Endothelial cell of umbilical vein (primary cell): ENCODE measurements at regions not wholly inside any gene's neighbourhood (a gene's known extent, or its start where the extent isn't known, plus 50 kb on each side); places are given as distances from the start of the nearest gene placed in this dataset.

Source experiments
- BruUV-seq: library from RNA; stranded (reverse); fragments of 400-500 nt; replicated peaks from 2 replicates; lab custom pipeline; 2021; lab: Mats Ljungman, UMichigan
- CTCF ChIA-PET: fragments of 300-600, 350-600 bp; sonication (Branson Sonifier 250); formaldehyde crosslinking; loops from one replicate; lab custom pipeline; 2021; ENCODE audit warnings: antibody characterized with exemption, inconsistent platforms; lab: Charles Lee
- POLR2A ChIA-PET: fragments of 300-600, 350-600 bp; sonication (Branson Sonifier 250); formaldehyde crosslinking; loops from one replicate; lab custom pipeline; 2021; ENCODE audit warnings: antibody characterized with exemption, inconsistent platforms; lab: Charles Lee
- DNase-seq: peaks from one replicate; pipeline ENCODE4 v3.0.0-alpha.2; 2011; ENCODE audit warnings: low read depth, low spot score
- FAIRE-seq: peaks from 2 replicates; lab custom pipeline; 2011; peaks lifted over from hg19 to GRCh38; lab: Jason Lieb, UNC
- H2AFZ ChIP-seq: 2 replicates; pipeline ENCODE4 v1.6.0; 2012; ENCODE audit warnings: low read depth, low read length, control low read depth, inconsistent platforms
- H3K27ac ChIP-seq: 2 replicates; pipeline ENCODE4 v1.5.1; 2011; ENCODE audit warnings: low read depth, mild to moderate bottlenecking, control low read depth, low read length, moderate library complexity; ENCODE audit not compliant: insufficient read depth
- H3K27me3 ChIP-seq, 2 experiments: 2 replicates each; pipeline versions ENCODE4 v1.6.0 to v1.6.1; 2011; ENCODE audit warnings: low read length in 2 of 2, mixed read lengths in 1 of 2; ENCODE audit not compliant: control insufficient read depth in 2 of 2, insufficient read depth in 2 of 2
- H3K36me3 ChIP-seq, 2 experiments: 2 replicates in 1 of 2; 3 replicates in 1 of 2; pipeline ENCODE4 v1.5.1; 2011; ENCODE audit warnings: low read length in 2 of 2, mild to moderate bottlenecking in 1 of 2, moderate library complexity in 1 of 2; ENCODE audit not compliant: control insufficient read depth in 2 of 2, insufficient read depth in 2 of 2; ENCODE audit errors: extremely low read depth in 1 of 2
- H3K4me1 ChIP-seq: 3 replicates; pipeline ENCODE4 v1.5.1; 2011; ENCODE audit warnings: mild to moderate bottlenecking, low read length; ENCODE audit not compliant: control insufficient read depth, insufficient read depth; ENCODE audit errors: extremely low read depth
- H3K4me2 ChIP-seq: 2 replicates; pipeline ENCODE4 v1.6.1; 2011; ENCODE audit warnings: low read length, control low read depth, mixed read lengths; ENCODE audit not compliant: insufficient read depth
- H3K4me3 ChIP-seq, 3 experiments: fragments of 200-600 bp in 1 of 3; sonication (generic), shearing (Covaris generic) in 1 of 3; replicated peaks in 1 of 3; 2 replicates each; pipeline ENCODE4 v1.5.1; 2011 to 2016; ENCODE audit warnings: control low read depth in 3 of 3, low read length in 3 of 3, mild to moderate bottlenecking in 2 of 3, inconsistent platforms in 1 of 3, low read depth in 1 of 3, moderate library complexity in 1 of 3; ENCODE audit not compliant: insufficient read depth in 1 of 3
- H3K79me2 ChIP-seq: 2 replicates; pipeline ENCODE4 v1.6.0; 2012; ENCODE audit warnings: low read length, inconsistent platforms; ENCODE audit not compliant: control insufficient read depth, insufficient read depth
- H3K9ac ChIP-seq: replicated peaks from 2 replicates; pipeline ENCODE3; 2011; ENCODE audit warnings: low read length, control low read depth; ENCODE audit not compliant: insufficient read depth; ENCODE audit errors: extremely low read depth
- H3K9me1 ChIP-seq: replicated peaks from 3 replicates; pipeline ENCODE4 v1.6.0; 2011; ENCODE audit warnings: mild to moderate bottlenecking, low read length; ENCODE audit not compliant: control insufficient read depth, insufficient read depth; ENCODE audit errors: extremely low read depth
- H3K9me3 ChIP-seq: replicated peaks from 2 replicates; pipeline ENCODE4 v1.5.1; 2012; ENCODE audit warnings: low read length, inconsistent platforms; ENCODE audit not compliant: control insufficient read depth, insufficient read depth
- H4K20me1 ChIP-seq: replicated peaks from 2 replicates; pipeline ENCODE3; 2011; ENCODE audit warnings: mild to moderate bottlenecking, low read length; ENCODE audit not compliant: control insufficient read depth, insufficient read depth; ENCODE audit errors: extremely low read depth
- EZH2 ChIP-seq: IDR thresholded peaks from 2 replicates; pipeline ENCODE4 v1.6.1; 2012; ENCODE audit warnings: borderline replicate concordance, low read depth, mild to moderate bottlenecking, moderate library complexity, low read length, inconsistent platforms; ENCODE audit not compliant: severe bottlenecking
- FOS ChIP-seq: IDR thresholded peaks from 2 replicates; pipeline ENCODE4 v1.6.1; 2011; ENCODE audit warnings: mild to moderate bottlenecking, low read length, moderate library complexity, borderline replicate concordance; ENCODE audit not compliant: insufficient read depth
- GATA2 ChIP-seq: IDR thresholded peaks from 2 replicates; pipeline ENCODE4 v1.7.0; 2011; ENCODE audit warnings: low read depth, mild to moderate bottlenecking, moderate library complexity, mixed read lengths, low read length; ENCODE audit not compliant: insufficient read length, insufficient read depth
- JUN ChIP-seq: IDR thresholded peaks from 2 replicates; pipeline ENCODE4 v1.6.1; 2011; ENCODE audit warnings: borderline replicate concordance, low read depth; ENCODE audit not compliant: insufficient read length, insufficient read depth
- MYC ChIP-seq: IDR thresholded peaks from one replicate; pipeline ENCODE4 v1.6.1; 2011; ENCODE audit warnings: mild to moderate bottlenecking, low read depth, low read length
- POLR2A ChIP-seq: IDR thresholded peaks from 2 replicates; pipeline ENCODE4 v1.6.1; 2012; ENCODE audit warnings: low read depth, mild to moderate bottlenecking, control low read depth, low read length
- POLR2AphosphoS5 ChIP-seq: IDR thresholded peaks from 2 replicates; pipeline ENCODE4 v1.6.1; 2012; ENCODE audit warnings: low read depth, mild to moderate bottlenecking, control low read depth, low read length, moderate library complexity; ENCODE audit not compliant: insufficient read depth
- dilution Hi-C: fragments of 300-500 bp; cut with MboI; formaldehyde crosslinking; loops from one replicate; pipeline ENCODE4 v1.15.0; 2019; ENCODE audit warnings: low sequenced_read_pairs; ENCODE audit not compliant: extremely low pct_ligation_motif_present
- intact Hi-C: fragments of 100-400 bp; cut with micrococcal nuclease; formaldehyde crosslinking; loops from one replicate; pipeline ENCODE4 v1.10.0; 2022
- TF ChIP-seq, protein P1 (sequence below): IDR thresholded peaks from 2 replicates; pipeline ENCODE4 v1.6.1; 2011; ENCODE audit not compliant: insufficient read depth, insufficient read length
- TF ChIP-seq, protein P2 (sequence below), 2 donors: IDR thresholded peaks; 1 replicate in 1 of 2; 2 replicates in 1 of 2; pipeline ENCODE4 v1.5.1; 2011; ENCODE audit warnings: low read length in 2 of 2, mild to moderate bottlenecking in 2 of 2, moderate library complexity in 2 of 2, control low read depth in 1 of 2, inconsistent platforms in 1 of 2, low read depth in 1 of 2; ENCODE audit not compliant: insufficient read depth in 1 of 2; ENCODE audit errors: extremely low read depth in 1 of 2

DNA sequence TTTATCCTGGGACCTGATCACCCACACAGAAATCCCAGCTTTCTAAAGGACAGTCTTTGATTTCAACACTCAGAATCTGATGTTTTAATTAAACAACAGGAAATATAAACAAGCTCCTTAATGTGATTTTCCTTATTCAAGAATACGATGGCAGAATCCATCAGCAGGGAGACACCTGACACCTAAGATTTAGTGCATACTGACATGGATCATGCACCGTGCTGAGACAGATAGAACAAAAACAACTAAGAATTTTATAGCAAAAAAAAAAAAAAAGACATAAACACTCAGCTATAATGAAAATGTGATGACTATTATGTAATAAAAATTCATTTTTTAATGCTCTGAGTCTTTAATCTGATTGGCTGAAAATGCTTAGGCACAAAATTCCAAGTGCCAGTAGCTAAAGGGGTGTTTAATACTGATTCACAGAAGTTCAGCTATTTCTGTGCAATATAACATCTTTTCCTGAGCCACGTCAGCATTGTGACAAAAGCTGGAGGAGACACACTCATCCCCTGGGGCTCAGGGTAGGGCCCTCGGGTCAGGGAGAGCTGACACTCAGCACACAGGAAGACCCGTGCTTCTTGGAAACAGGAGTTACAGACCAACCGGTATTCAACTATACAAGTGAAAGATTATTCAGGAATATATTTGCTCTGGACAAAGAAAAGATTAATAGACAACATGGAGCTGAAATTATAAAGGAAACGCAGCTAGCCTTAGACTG is 247.4 kb downstream of the FBXO15 start:
- FAIRE-seq, result no peak
- no peaks in the 10 kb centered on the region for H3K79me2 ChIP-seq

More for the DNA sequence above, 247.4 kb downstream of the FBXO15 start:
- Histone ChIP-seq H2AFZ (no peak overlapping the region), H3K4me1 (no peaks in the 10 kb centered on the region), H3K4me2 (no peak overlapping the region), H3K9ac (no peak overlapping the region), H3K27me3 (no peaks in the 10 kb centered on the region), H3K36me3 (no peaks in the 10 kb centered on the region), H3K9me3 (peaks cover 7% of the 10 kb centered on the region), H3K9me1 (no peaks in the 10 kb centered on the region), H3K27ac (no peak overlapping the region), H3K4me3 (no peak overlapping the region), H4K20me1 (no peaks in the 10 kb centered on the region)
- ChIA-PET POLR2A (no interaction called here), CTCF (no interaction called here)
- TF ChIP-seq GATA2, result no peak
- no peak for TF ChIP-seq FOS
- TF ChIP-seq, protein P1, sequence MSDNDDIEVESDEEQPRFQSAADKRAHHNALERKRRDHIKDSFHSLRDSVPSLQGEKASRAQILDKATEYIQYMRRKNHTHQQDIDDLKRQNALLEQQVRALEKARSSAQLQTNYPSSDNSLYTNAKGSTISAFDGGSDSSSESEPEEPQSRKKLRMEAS, result no peak
- TF ChIP-seq, protein P2, sequence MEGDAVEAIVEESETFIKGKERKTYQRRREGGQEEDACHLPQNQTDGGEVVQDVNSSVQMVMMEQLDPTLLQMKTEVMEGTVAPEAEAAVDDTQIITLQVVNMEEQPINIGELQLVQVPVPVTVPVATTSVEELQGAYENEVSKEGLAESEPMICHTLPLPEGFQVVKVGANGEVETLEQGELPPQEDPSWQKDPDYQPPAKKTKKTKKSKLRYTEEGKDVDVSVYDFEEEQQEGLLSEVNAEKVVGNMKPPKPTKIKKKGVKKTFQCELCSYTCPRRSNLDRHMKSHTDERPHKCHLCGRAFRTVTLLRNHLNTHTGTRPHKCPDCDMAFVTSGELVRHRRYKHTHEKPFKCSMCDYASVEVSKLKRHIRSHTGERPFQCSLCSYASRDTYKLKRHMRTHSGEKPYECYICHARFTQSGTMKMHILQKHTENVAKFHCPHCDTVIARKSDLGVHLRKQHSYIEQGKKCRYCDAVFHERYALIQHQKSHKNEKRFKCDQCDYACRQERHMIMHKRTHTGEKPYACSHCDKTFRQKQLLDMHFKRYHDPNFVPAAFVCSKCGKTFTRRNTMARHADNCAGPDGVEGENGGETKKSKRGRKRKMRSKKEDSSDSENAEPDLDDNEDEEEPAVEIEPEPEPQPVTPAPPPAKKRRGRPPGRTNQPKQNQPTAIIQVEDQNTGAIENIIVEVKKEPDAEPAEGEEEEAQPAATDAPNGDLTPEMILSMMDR (IDR thresholded peaks at IDR 0.05; ENCODE audit: extremely low read depth in 1 of 2, insufficient read depth in 1 of 2, low read depth in 1 of 2, low read length in 2 of 2), result no peak
- no peak for TF ChIP-seq POLR2AphosphoS5
- no peak for TF ChIP-seq EZH2
- TF ChIP-seq JUN, result no peak
- TF ChIP-seq POLR2A, result no peak
- no peak for TF ChIP-seq MYC
- BruUV-seq, result no TSS peak
- intact Hi-C loops, result no loop called here
- dilution Hi-C loops, result no loop called here
- DNase-seq, result no peak
